Panc1 (cell line): ENCODE measurements at regions not wholly inside any gene's neighbourhood (a gene's known extent, or its start where the extent isn't known, plus 50 kb on each side); places are given as distances from the start of the nearest gene placed in this dataset.

ENCODE experiments used
- CTCF ChIP-seq: fragments of 450-650 bp; IDR thresholded peaks from 2 replicates; pipeline ENCODE4 v1.5.1; 2017; ENCODE audit warnings: mild to moderate bottlenecking
- POLR2AphosphoS5 ChIP-seq: IDR thresholded peaks from 2 replicates; pipeline ENCODE4 v1.6.1; 2012; ENCODE audit warnings: mild to moderate bottlenecking, low read depth, low read length, moderate library complexity
- REST ChIP-seq, 2 experiments: IDR thresholded peaks; 2 replicates each; pipeline ENCODE4 v1.6.1; 2011 to 2012; ENCODE audit warnings: low read depth in 2 of 2, control low read depth in 1 of 2, low read length in 1 of 2, mild to moderate bottlenecking in 1 of 2, moderate library complexity in 1 of 2; ENCODE audit not compliant: insufficient read depth in 1 of 2

- TF ChIP-seq POLR2AphosphoS5 (no peak), CTCF (no peak), REST (IDR thresholded peaks at IDR 0.05; ENCODE audit: insufficient read depth in 1 of 2, low read depth in 2 of 2, low read length in 1 of 2) (no peak)
Measured at GRCh38 chr19:23520441-23520840, 125.2 kb upstream of the ZNF91 start.
